ENCODE measurements at regions not wholly inside any gene's neighbourhood (a gene's known extent, or its start where the extent isn't known, plus 50 kb on each side); places are given as distances from the start of the nearest gene placed in this dataset.

DNA sequence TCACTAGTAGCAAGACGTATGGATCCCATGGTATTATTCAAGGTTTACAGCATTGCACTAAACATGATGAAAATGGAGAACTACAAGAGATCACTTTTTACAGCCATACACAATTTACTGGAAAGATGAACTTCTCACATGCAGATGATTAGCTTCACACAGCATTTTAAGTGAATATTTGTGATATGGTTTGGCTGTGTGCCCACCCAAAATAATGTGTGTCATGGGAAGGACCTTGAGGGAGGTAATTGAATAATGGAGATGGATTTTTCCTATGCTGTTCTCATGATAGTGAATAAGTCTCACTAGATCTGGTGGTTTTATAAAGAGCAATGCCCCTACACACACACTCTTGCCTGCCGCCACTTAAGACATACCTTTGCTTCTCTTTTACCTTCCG lies 662.0 kb upstream of the CCDC54 start:
- H3F3A ChIP-seq (replicated peaks; ENCODE audit: insufficient read depth): peaks cover 20% of the 10 kb centered on the region
- peaks cover 0 to 7% of the 10 kb centered on the region in 2 experiments for H3K36me3 ChIP-seq (replicated peaks in 1 of 2; ENCODE audit: control insufficient read depth in 1 of 2, insufficient read depth in 2 of 2, low read length in 1 of 2)
- H3K27ac ChIP-seq (ENCODE audit: low read depth in 2 of 2, low read length in 1 of 2): no peak overlapping the region
- H3K27me3 ChIP-seq (ENCODE audit: insufficient read depth): no peaks in the 10 kb centered on the region
- H3K9ac ChIP-seq: no peak overlapping the region
- H3K4me1 ChIP-seq (ENCODE audit: control insufficient read depth in 1 of 2, insufficient read depth in 2 of 2, low read depth in 1 of 2, low read length in 1 of 2): peaks cover 0 to 43% of the 10 kb centered on the region in 2 experiments; a peak in 2 of 4 replicates
- no peak overlapping the region for H3K4me3 ChIP-seq (ENCODE audit: low read depth in 2 of 2, low read length in 1 of 2)
- WGBS (ENCODE audit: low lambda C conversion rate): 95% methylated on average over 3 of the region's 3 CpGs
- no peak overlapping the region for H3K4me2 ChIP-seq
- DNase-seq: no peak
- H3K79me2 ChIP-seq (ENCODE audit: insufficient read depth): no peaks in the 10 kb centered on the region
- H2AFZ ChIP-seq (ENCODE audit: low read depth): no peak overlapping the region
- no peaks in the 10 kb centered on the region for H3K9me2 ChIP-seq
- ChIA-PET POLR2A (no interaction called here), CTCF (no interaction called here)
- H4K20me1 ChIP-seq (ENCODE audit: insufficient read depth): no peaks in the 10 kb centered on the region
- peaks cover 6% of the 10 kb centered on the region; the same call in 1 of the 2 replicates for H3K9me3 ChIP-seq
- TF ChIP-seq, protein P1, sequence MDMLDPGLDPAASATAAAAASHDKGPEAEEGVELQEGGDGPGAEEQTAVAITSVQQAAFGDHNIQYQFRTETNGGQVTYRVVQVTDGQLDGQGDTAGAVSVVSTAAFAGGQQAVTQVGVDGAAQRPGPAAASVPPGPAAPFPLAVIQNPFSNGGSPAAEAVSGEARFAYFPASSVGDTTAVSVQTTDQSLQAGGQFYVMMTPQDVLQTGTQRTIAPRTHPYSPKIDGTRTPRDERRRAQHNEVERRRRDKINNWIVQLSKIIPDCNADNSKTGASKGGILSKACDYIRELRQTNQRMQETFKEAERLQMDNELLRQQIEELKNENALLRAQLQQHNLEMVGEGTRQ (IDR thresholded peaks at IDR 0.05; ENCODE audit: borderline replicate concordance, low read depth, low read length): no peak

- H3K9me2 ChIP-seq: no peaks in the 10 kb centered on the region
- H3K36me3 ChIP-seq (replicated peaks in 1 of 2; ENCODE audit: control insufficient read depth in 1 of 2, insufficient read depth in 2 of 2, low read length in 1 of 2): peaks cover 0 to 7% of the 10 kb centered on the region in 2 experiments
- H3F3A ChIP-seq (replicated peaks; ENCODE audit: insufficient read depth): peaks cover under 1% of the 10 kb centered on the region
- H3K27ac ChIP-seq (ENCODE audit: low read depth in 2 of 2, low read length in 1 of 2): no peak overlapping the region
- H3K9ac ChIP-seq: no peak overlapping the region
- no peaks in the 10 kb centered on the region for H4K20me1 ChIP-seq (ENCODE audit: insufficient read depth)
- no peaks in the 10 kb centered on the region for H3K79me2 ChIP-seq (ENCODE audit: insufficient read depth)
- H3K9me3 ChIP-seq: peaks cover 6% of the 10 kb centered on the region; the same call in 1 of the 2 replicates
- ChIA-PET POLR2A (no interaction called here), CTCF (no interaction called here)
- 72% methylated on average over 1 of the region's 1 CpG for WGBS (ENCODE audit: low lambda C conversion rate)
- no peak overlapping the region for H3K4me2 ChIP-seq
- H2AFZ ChIP-seq (ENCODE audit: low read depth): no peak overlapping the region
- TF ChIP-seq POLR2AphosphoS5 (IDR thresholded peaks at IDR 0.05; ENCODE audit: low read depth, low read length): no peak
- no peak for TF ChIP-seq YY1 (IDR thresholded peaks at IDR 0.05; ENCODE audit: low read depth)
- no peak for TF ChIP-seq EP300 (IDR thresholded peaks at IDR 0.05; ENCODE audit: borderline replicate concordance in 1 of 2, low read depth in 1 of 2, low read length in 1 of 2)
- TF ChIP-seq REST (IDR thresholded peaks at IDR 0.05; ENCODE audit: low read depth, low read length): no peak
- TF ChIP-seq ZBTB33 (IDR thresholded peaks at IDR 0.05; ENCODE audit: borderline replicate concordance, low read depth): no peak
- no peak for TF ChIP-seq IRF3 (IDR thresholded peaks at IDR 0.05; ENCODE audit: low read depth, low read length)
- DNase-seq: no peak
- no peaks in the 10 kb centered on the region for H3K27me3 ChIP-seq (ENCODE audit: insufficient read depth)
- no peak overlapping the region for H3K4me3 ChIP-seq (ENCODE audit: low read depth in 2 of 2, low read length in 1 of 2)
- peaks cover 0 to 31% of the 10 kb centered on the region in 2 experiments; a peak in 2 of 4 replicates for H3K4me1 ChIP-seq (ENCODE audit: control insufficient read depth in 1 of 2, insufficient read depth in 2 of 2, low read depth in 1 of 2, low read length in 1 of 2)
Observed at GRCh38 chr3:106717178-106717780, 660.0 kb upstream of the CCDC54 start.

Measured in SK-N-SH (cell line).